NCI-H748 (cell line): ENCODE measurements at regions not wholly inside any gene's neighbourhood (a gene's known extent, or its start where the extent isn't known, plus 50 kb on each side); places are given as distances from the start of the nearest gene placed in this dataset.

Experiments used
- DNase-seq: peaks from one replicate; lab custom pipeline; 2025; ENCODE audit not compliant: unreplicated experiment; lab: John Stamatoyannopoulos, UW

- peak; percentile 12 for DNase-seq
These were observed 280.9 kb upstream of the FZD8 start for GRCh38 chr10:35922876-35923600.

GRCh38 chr10:35921866-35922350 is 279.8 kb upstream of the FZD8 start:
- peak; percentile 76 for DNase-seq

GRCh38 chr10:35916791-35917190 is 274.7 kb upstream of the FZD8 start:
- peak; percentile 1 for DNase-seq

- DNase-seq = no peak
These were observed 271.5 kb upstream of the FZD8 start for GRCh38 chr10:35913628-35914027.

GRCh38 chr10:35912615-35913569 is 270.8 kb upstream of the FZD8 start:
- no peak for DNase-seq

GRCh38 chr10:35911954-35912353 is 269.9 kb upstream of the FZD8 start:
- no peak for DNase-seq

GRCh38 chr10:35911233-35911632 is 269.1 kb upstream of the FZD8 start:
- no peak for DNase-seq

- DNase-seq = no peak
These were observed 268.1 kb upstream of the FZD8 start for GRCh38 chr10:35910234-35910633.

- no peak for DNase-seq
These were observed 267.1 kb upstream of the FZD8 start for GRCh38 chr10:35909121-35909720.

GRCh38 chr10:35908451-35908850 is 266.4 kb upstream of the FZD8 start:
- no peak for DNase-seq

GRCh38 chr10:35907548-35907947 is 265.5 kb upstream of the FZD8 start:
- DNase-seq = no peak

GRCh38 chr10:35906155-35906554 is 264.1 kb upstream of the FZD8 start:
- DNase-seq = no peak

GRCh38 chr10:35903021-35903420 is 260.9 kb upstream of the FZD8 start:
- no peak for DNase-seq

GRCh38 chr10:35898716-35899440 is 256.8 kb upstream of the FZD8 start:
- DNase-seq = peak; percentile 53

- no peak for DNase-seq
These were observed 253.9 kb upstream of the FZD8 start for GRCh38 chr10:35896001-35896400.

- no peak for DNase-seq
These were observed 253.2 kb upstream of the FZD8 start for GRCh38 chr10:35895331-35895730.

- DNase-seq = no peak
These were observed 250.4 kb upstream of the FZD8 start for GRCh38 chr10:35892526-35892925.

- DNase-seq = no peak
These were observed 248.8 kb upstream of the FZD8 start for GRCh38 chr10:35890676-35891495.

GRCh38 chr10:35889971-35890675 is 248.0 kb upstream of the FZD8 start:
- DNase-seq = peak; percentile 65
